Activated CD8-positive, alpha-beta memory T cell treated with anti-CD3 and anti-CD28 coated beads for 36 hours (primary cell): ENCODE measurements at regions not wholly inside any gene's neighbourhood (a gene's known extent, or its start where the extent isn't known, plus 50 kb on each side); places are given as distances from the start of the nearest gene placed in this dataset.

ENCODE experiments used
- CTCF ChIA-PET: fragments of 350-600 bp; sonication (Branson Sonifier 250); formaldehyde crosslinking; loops from one replicate; lab custom pipeline; 2021; ENCODE audit warnings: antibody characterized with exemption; lab: Charles Lee
- POLR2A ChIA-PET: fragments of 350-600 bp; sonication (Branson Sonifier 250); formaldehyde crosslinking; loops from one replicate; lab custom pipeline; 2021; ENCODE audit warnings: antibody characterized with exemption; lab: Charles Lee

- ChIA-PET POLR2A (no interaction called here), CTCF (no interaction called here)
Measured at GRCh38 chr16:85380905-85381737, 232.0 kb upstream of the GSE1 start.

GRCh38 chr16:85381738-85382592 lies 231.2 kb upstream of the GSE1 start:
- POLR2A ChIA-PET = no interaction called here
- CTCF ChIA-PET = no interaction called here

- ChIA-PET CTCF (interaction anchor here (1.0 kb wide), 1 partner anchor 10 kb away, joined by 3 read pairs; no protein-coding TSS in a partner anchor), POLR2A (no interaction called here)
Measured at GRCh38 chr16:85382717-85383118, 230.4 kb upstream of the GSE1 start.

- POLR2A ChIA-PET = no interaction called here
- CTCF ChIA-PET = interaction anchor here (1.0 kb wide), 1 partner anchor 8 kb away, joined by 3 read pairs; no protein-coding TSS in a partner anchor
Measured at GRCh38 chr16:85383836-85384832, 229.0 kb upstream of the GSE1 start.

GRCh38 chr16:85384833-85385462 lies 228.2 kb upstream of the GSE1 start:
- ChIA-PET POLR2A (no interaction called here), CTCF (no interaction called here)

- ChIA-PET CTCF (no interaction called here), POLR2A (no interaction called here)
Measured at GRCh38 chr16:85385463-85386331, 227.4 kb upstream of the GSE1 start.

- ChIA-PET POLR2A (no interaction called here), CTCF (no interaction called here)
Measured at GRCh38 chr16:85386467-85387170, 226.5 kb upstream of the GSE1 start.

- ChIA-PET POLR2A (no interaction called here), CTCF (no interaction called here)
Measured at GRCh38 chr16:85387171-85387507, 226.0 kb upstream of the GSE1 start.

- ChIA-PET POLR2A (no interaction called here), CTCF (no interaction called here)
Measured at GRCh38 chr16:85387731-85388295, 225.3 kb upstream of the GSE1 start.

GRCh38 chr16:85389679-85390470 lies 223.2 kb upstream of the GSE1 start:
- ChIA-PET CTCF (no interaction called here), POLR2A (no interaction called here)

- CTCF ChIA-PET = no interaction called here
- POLR2A ChIA-PET = no interaction called here
Measured at GRCh38 chr16:85390511-85391174, 222.5 kb upstream of the GSE1 start.

GRCh38 chr16:85391175-85391707 lies 221.9 kb upstream of the GSE1 start:
- ChIA-PET POLR2A (no interaction called here), CTCF (interaction anchor here (1.5 kb wide), 1 partner anchor 225 kb away, joined by 4 read pairs; no protein-coding TSS in a partner anchor)

GRCh38 chr16:85391769-85392583 lies 221.1 kb upstream of the GSE1 start:
- POLR2A ChIA-PET = no interaction called here
- CTCF ChIA-PET = interaction anchor here (1.2 to 1.6 kb wide), 3 partner anchors 9 to 224 kb away, joined by 3 to 4 read pairs (median 3); no protein-coding TSS in a partner anchor
